COLO668 (cell line): ENCODE measurements at regions not wholly inside any gene's neighbourhood (a gene's known extent, or its start where the extent isn't known, plus 50 kb on each side); places are given as distances from the start of the nearest gene placed in this dataset.
"Not testable (repeated sequence)": the region's sequence is repeated elsewhere in the genome, so short reads cannot be mapped to it uniquely, and the experiment has no call there.

Experiments used
- DNase-seq: peaks from one replicate; lab custom pipeline; 2025; ENCODE audit not compliant: unreplicated experiment; lab: John Stamatoyannopoulos, UW

DNA sequence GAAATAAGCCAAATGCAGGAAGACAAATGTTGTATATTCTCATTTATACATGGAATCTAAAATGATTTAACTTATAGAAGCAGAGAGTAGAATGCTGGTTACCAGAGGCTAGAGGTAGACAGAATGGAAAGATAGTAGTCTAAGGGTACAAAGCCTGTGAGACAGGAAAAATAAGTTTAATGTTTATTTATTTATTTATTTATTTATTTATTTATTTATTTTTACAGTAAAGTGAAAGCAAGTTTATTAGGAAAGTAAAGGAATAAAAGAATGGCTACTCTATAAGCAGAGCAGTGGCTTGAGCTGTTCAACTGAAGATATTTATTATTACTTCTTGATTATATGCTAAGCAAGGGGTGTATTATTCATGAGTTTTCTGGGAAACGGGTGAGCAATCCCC lies 203.2 kb downstream of the LAS1L start:
- DNase-seq = no peak

DNA sequence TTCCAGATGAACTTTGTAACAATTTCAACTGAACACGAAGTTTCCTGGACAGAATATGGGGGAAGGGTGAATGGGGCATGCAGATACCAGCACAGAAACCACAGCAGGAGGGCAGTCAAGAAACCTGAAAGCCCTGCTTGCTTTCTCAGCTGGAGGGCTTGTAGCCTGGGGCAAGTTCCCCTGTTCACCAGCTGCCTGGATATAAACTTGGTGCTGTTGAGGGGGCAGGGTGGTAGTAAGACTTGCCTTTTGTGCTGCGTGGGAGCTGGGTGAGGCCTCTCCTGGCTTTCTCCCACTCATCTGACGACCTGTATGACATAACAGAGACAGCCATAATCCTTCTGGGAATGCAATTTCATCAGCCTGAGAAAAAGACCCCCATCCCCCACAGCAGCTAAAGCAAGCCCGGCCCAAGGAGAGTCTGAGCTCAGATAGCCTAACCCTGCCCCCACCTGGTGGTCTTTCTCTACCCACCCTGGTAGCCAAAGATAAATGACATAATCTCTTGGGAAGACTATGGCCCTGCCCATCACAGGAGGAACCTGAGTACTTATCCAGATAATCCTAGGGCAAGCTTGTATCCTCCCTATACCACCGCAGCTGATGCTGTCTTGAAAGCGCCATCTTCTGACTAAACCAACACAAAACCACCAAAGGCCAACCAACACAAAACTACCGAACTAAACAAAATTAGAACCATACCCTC lies 234.3 kb downstream of the LAS1L start:
- DNase-seq = no peak

DNA sequence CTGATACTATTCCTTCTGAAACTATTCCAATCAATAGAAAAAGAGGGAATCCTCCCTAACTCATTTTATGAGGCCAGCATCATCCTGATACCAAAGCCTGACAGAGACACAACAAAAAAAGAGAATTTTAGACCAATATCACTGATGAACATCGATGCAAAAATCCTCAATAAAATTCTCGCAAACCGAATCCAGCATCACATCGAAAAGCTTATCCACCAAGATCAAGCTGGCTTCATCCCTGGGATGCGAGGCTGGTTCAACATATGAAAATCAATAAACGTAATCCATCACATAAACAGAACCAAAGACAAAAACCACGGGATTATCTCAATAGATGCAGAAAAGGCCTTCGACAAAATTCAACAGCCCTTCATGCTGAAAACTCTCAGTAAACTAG lies 251.7 kb downstream of the LAS1L start:
- DNase-seq = not testable (repeated sequence)

DNA sequence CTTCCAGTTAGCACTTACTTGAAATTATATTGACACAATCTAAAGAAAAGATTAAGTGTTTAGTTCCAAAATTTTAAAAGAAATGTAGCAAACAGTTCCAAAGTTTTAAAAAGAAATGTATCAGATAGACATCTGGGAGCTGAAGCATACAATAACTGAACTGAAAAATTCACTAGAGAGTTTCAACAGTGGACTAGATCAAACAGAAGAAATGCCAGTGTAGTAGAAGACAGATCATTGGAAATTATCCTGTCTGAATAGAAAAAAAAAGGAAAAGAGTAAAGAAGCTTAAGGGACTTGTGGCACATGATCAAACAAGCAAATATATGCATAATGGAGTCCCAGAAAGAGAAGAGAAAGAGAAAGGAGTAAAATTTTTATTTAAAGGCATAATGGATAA lies 261.4 kb downstream of the LAS1L start:
- no peak for DNase-seq

DNA sequence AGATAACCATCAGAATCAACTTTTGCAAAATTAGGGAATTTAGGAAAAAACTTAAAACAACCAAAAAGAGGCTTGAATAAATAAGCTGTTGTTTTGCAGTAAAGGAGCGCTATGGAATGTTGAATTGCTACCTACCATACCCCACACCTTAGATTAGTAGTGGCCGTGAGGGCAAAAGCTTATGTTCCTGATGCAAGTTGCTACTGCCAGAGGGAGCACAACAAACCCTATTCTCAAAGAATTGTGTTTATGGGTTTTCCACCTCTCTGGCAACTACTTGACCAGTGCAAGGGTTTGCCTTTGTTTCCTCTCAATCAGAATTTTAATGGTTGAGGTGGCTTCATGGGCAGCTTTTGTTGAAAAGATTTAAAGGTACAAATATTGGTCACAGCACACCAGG lies 268.1 kb downstream of the LAS1L start:
- no peak for DNase-seq

DNA sequence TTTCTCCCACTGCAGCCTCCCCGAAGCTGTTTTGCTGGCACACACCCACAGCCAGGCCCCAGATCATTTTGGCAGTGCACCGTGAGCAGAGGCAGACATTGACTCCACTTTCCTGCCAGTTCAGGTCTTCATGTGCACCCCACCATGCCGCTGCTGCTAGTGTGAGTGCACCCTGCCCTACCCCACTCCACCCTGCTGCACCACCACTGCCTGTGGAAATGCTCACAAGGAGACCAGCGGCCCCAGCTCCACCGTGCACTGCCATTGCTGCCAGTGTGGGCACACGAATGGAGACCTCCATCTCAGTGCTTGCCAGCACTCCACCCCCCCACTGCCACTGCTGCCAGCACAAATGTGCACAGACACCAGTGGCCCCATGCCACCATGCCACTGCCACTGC lies 277.6 kb upstream of the ZC4H2 start:
- no peak for DNase-seq

DNA sequence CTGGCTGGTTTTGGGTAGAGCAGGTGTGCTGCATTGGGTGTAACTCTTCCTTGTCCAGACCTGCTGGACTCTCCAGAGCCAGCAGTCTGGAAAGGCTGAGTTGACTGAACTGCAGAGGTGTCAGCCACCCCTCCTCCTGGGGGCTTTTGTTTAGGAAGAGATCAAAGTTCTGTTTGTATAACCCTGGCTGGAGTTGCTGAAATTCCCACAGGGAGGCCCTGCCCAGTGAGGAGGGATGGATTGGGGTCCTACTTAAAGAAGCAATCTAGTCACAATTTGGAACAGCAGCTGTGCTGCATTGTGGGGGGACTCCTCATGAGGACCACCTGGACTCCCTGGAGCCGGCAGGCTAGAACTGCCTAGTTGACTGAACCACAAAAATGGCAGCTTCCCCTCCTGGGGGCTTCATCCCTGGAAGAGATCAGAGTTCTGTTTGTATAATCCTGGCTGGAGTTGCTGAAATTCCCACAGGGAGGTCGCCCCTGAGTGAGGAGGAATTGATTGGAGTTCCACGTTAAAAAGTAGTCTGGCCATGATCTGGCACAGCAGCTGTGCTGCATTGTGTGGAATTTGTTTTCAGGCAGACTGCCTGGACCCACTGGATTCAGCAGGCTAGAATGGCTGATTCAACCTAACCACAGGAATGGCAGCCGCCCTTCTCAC lies 264.9 kb upstream of the ZC4H2 start:
- no peak for DNase-seq

DNA sequence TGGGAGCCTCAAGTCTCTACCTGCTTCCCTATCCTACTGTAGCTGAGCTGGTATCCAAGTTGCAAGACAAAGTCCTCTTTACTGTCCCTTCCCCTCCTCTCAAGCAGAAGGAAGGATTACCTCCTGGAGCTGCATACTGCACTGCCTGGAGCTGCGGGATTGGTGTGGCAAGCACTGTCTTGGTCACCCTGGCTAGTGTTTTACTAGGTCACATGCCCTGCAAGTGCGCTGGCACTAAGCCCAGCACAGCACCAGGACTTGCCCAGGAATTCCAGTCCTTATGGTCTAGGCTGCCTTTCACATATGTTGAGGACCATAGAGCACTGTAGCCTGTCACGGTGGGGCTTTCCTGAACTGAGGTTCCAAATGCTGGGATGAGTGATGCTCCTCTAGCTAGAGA lies 227.3 kb upstream of the ZC4H2 start:
- DNase-seq = no peak

DNA sequence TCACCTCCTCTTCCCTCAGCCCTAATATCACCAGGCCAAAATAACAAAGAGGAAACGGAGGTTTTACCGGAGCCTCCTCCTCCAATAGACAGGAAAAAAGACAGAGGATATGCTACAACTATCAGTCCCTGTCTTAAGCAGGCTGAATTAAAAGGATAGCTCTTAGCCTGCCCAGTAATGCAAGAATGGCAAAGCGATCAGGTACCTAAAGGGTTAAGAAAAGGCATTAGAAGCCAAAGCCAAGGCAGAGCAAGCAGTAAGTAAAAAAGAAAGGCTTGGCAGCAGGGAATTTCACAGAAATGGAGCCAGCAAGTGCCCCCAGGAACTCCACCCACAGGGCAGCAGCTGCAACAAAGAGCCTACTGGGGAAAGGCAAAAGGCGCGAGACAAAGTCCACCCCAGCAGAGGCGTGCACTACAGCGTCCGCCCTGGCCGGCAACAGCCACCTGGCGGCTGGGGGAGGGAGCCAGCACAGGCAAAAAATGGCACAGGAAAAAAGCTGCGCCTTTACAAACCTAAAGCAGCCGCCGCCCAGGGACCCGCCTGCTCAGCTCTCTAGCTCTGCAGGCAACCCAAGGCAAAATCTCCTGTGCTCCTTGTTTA lies 220.6 kb upstream of the ZC4H2 start:
- DNase-seq = peak; percentile 38

DNA sequence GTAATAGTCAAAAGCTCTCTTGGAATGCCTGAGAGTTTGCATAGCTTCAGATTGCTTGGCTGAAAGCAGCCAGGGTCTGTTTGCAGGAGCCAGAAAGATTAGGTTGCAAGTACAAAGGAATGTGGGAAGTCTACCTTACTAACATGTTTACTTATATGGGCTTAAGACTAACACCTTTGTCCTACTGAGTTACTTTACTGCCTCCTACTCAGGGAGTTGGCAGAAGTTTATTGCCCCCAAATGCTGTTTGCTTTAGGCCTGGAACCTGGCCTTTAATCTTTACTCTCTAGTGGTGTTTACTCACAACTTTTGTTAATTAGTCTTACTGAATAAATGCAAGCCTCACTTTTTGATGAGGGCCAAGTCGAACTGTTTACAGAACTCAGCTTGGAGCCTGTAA lies 219.4 kb upstream of the ZC4H2 start:
- no peak for DNase-seq

DNA sequence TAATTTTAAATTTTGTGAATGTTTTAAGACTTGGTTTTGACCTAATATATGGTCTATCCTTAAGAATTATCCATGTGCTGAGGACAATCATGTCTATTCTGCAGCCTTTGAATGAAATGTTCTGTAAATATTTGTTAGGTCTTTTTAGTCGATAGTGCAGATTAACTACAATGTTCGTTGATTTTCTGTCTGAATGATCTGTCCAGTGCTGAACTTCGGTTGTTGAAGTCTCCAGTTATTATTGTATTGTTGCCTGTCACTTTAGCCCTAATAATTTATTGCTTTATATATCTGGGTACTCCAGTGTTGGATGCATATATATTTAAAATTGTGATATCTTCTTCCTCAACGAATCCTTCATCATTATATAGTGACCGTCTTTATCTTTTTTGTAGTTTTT lies 218.3 kb upstream of the ZC4H2 start:
- no peak for DNase-seq

DNA sequence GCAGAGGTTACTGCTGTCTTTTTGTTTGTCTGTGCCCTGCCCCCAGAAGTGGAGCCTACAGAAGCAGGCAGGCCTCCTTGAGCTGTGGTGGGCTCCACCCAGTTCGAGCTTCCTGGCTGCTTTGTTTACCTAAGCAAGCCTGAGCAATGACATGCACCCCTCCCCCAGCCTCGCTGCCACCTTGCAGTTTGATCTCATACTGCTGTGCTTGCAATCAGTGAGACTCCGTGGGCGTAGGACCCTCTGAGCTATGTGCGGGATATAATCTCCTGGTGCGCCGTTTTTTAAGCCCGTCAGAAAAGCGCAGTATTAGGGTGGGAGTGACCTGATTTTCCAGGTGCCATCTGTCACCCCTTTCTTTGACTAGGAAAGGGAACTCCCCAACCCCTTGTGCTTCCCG lies 187.1 kb upstream of the ZC4H2 start:
- DNase-seq = not testable (repeated sequence)

DNA sequence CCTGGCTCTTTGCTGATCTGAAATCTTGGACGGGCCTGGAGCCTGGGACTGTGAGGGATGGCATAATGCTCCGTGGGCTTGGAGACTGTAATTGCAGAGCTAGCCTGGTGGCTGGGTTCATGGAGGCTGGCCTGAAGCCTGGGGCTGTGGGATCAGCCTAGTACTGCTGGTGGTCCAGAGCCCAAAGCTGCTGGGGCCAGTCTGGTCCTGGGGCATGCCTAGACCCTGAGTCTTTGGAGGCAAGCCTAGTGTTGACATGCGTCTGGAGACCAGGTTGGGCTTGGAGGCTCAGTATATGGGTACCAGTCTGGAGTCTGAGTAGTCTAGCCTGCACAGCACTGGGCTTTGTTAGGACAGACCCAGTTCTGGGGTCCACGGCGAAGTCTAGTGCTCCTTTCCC lies 172.0 kb upstream of the ZC4H2 start:
- no peak for DNase-seq

DNA sequence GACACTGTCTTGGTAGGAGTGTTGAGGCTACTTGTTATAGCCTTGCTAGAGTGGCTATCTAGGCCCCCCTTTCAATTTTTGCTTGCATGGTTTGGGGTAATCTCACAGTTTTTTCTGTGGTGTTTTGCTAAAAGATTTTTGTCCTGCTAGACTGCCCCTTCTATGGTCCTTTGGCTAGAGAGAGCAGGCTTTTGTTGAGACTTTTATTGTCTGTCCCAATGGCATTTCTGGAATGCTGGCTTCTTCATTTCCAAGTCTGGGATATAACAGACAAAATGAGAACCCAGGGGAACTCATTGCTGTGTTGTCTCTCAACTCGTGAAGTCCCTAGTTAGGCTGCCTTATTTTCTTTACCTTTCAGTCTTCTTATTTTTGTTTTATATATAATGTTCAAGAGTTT lies 160.2 kb upstream of the ZC4H2 start:
- no peak for DNase-seq

DNA sequence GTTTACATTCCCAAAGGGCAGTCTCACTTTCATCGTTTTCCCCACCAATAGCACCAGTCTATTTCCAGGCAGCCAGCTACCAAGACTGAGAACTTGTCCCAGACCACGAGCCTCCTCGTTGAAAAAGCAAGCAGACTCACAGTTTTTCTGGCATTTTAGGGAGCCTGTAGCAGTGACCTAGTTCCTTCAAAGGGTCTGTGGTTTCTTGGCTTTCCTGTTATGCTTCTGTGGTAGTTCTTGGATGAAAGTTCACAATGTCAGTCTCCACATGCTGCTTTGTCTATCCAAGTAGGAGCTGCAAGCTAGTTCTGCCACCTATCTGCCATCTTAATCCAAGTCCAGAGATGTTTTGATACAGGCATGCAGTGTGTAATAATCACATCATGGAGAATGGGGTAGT lies 151.6 kb upstream of the ZC4H2 start:
- no peak for DNase-seq

DNA sequence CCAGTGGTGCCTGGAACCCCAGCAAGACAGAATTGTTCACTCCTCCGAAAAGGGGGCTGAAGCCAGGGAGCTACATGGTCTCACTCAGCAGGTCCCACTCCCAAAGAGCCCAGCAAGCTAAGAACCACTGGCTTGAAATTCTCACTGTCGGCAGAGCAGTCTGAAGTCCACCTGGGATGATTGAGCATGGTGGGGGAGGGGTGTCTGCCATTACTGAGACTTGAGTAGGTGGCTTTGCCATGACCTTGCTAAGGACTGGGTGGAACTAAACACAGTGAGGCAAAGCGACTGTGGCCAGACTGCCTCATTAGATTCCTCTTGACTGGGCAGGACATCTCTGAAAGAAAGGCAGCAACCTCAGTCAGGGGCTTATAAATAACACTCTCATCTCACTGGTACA lies 122.6 kb upstream of the ZC4H2 start:
- DNase-seq = no peak

DNA sequence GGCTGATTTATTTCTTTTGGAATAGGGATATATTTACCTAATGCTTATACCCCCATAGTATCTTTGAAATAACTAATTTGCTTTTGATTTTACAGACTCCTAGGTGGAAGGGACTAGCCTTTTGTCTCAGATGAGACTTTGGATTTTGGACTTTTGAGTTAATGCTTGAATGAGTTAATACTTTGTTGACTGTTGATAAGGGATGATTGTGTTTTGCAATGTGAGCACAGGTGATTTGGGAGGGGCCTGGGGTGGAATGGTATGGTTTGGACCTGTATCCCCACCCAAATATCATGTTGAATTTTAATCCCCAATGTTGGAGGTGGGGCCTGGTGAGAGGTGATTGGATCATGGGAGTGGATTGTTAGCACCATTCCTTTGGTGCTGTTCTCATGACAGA lies 117.4 kb upstream of the ZC4H2 start:
- DNase-seq = no peak

DNA sequence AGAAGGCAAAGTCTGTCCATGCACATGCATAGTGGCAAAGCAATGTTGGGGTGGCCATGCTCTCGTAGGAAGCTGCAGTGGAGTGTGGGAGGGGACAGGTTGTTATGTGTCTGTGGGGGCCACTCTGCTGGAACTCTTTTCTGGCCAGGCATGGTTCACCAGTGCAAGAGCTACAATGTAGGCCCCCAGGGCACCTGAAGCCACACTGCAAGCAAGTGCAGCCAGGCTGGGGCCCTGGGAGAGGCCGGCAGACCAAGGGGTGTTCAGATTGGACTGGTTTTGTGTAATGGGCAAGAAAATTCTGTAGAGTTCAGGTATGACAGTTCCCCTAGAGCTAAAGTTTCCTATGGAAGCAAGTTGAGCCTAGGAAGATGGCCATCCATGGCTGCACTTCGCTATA lies 97.0 kb upstream of the ZC4H2 start:
- no peak for DNase-seq

DNA sequence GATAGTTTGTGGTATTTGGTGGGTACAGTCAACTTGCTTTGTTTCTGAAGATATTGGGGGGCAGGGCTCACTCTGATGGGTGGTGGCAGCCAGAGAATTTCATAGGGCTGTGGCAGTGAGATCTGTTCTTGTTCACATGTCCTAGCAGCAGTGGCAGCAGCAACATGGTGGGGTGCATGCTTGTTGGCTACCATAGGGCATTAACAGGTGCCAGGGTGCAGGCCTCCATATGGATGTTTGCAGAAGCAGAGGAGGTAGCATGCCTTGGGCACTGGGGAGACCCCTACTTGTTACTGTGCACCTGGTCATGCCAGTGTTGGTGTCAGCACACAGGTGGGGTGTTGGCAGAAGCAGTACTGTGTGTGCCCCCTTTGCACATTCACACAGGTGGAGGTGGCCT lies 96.3 kb upstream of the ZC4H2 start:
- no peak for DNase-seq

DNA sequence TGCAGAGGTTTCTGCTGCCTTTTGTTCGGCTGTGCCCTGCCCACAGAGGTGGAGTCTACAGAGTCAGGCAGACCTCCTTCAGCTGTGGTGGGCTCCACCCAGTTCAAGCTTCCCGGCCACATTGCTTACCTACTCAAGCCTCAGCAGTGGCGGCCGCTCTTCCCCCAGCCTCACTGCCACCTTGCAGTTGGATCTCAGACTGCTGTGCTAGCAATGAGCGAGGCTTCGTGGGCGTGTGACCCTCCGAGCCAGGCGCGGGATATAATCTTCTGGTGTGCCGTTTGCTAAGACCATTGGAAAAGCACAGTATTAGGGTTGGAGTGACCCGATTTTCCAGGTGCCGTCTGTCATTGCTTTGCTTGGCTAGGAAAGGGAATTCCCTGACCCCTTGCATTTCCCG lies 82.4 kb upstream of the ZC4H2 start:
- DNase-seq = not testable (repeated sequence)

DNA sequence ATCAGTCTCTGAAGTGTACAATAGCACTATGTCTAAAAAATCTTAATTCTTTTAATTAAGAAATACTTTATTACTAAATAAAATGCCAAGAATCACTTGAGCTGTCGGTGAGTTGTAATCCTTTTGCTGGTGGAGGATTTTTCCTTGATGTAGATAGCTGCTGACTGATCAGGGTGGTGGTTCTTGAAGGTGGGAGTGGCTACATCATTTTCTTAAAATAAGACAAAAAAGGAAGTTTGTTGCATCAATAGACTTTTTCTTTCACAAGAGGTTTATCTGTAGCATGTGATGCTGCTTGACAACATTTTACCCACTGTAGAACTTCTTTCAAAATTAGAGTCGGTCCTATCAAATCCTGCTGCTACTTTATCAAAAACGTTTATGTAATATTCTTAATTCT lies 68.8 kb upstream of the ZC4H2 start:
- no peak for DNase-seq

DNA sequence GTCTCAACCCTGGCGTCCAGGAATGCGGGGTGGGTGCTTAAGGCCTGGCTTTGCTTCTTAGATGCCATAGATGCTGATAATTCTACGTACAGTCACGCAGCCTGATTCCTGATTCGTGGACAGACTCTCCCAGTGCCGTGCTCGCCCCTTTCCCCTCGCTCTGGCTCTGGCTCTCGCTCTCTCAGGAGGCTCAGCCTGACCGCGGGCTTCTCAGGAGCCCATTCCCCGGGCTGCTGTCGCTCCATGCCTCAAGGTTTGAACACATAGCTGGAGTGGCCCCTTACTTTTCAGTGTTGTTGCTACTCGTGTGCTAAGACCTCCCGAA lies 59.2 kb upstream of the ZC4H2 start:
- no peak for DNase-seq
